ENCODE measurements at regions not wholly inside any gene's neighbourhood (a gene's known extent, or its start where the extent isn't known, plus 50 kb on each side); places are given as distances from the start of the nearest gene placed in this dataset.

DNA sequence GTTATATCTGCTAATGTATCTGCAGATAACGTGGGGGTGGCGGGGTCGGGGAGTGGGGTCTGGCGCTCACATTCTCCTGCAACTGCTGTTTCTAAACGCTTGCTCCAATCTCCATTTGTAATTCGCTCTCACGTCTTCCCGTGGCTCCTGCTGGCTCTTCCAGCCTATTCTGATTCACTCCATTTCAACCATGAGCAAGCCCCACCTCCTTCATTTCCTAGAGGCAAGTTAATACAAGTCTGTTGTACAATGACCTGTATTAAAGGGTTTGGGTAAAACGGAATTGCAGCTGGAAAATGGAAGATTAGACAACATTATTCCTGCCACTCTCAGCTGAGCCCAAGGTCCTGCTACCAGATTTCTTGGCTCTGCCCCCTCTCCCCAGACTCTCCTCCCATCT, 132.3 kb downstream of the CSNK2A3 start:
- no peak for TF ChIP-seq POLR2AphosphoS5 (IDR thresholded peaks at IDR 0.05; ENCODE audit: insufficient read depth, low read depth, low read length)
- TF ChIP-seq, protein P1, sequence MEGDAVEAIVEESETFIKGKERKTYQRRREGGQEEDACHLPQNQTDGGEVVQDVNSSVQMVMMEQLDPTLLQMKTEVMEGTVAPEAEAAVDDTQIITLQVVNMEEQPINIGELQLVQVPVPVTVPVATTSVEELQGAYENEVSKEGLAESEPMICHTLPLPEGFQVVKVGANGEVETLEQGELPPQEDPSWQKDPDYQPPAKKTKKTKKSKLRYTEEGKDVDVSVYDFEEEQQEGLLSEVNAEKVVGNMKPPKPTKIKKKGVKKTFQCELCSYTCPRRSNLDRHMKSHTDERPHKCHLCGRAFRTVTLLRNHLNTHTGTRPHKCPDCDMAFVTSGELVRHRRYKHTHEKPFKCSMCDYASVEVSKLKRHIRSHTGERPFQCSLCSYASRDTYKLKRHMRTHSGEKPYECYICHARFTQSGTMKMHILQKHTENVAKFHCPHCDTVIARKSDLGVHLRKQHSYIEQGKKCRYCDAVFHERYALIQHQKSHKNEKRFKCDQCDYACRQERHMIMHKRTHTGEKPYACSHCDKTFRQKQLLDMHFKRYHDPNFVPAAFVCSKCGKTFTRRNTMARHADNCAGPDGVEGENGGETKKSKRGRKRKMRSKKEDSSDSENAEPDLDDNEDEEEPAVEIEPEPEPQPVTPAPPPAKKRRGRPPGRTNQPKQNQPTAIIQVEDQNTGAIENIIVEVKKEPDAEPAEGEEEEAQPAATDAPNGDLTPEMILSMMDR (IDR thresholded peaks at IDR 0.05; ENCODE audit: extremely low read depth in 1 of 2, insufficient read depth in 1 of 2, low read depth in 1 of 2, low read length in 2 of 2), result no peak
- TF ChIP-seq EZH2 (IDR thresholded peaks at IDR 0.05; ENCODE audit: borderline replicate concordance, low read depth, low read length, severe bottlenecking), result no peak
- TF ChIP-seq, protein P2, sequence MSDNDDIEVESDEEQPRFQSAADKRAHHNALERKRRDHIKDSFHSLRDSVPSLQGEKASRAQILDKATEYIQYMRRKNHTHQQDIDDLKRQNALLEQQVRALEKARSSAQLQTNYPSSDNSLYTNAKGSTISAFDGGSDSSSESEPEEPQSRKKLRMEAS (IDR thresholded peaks at IDR 0.05; ENCODE audit: insufficient read depth, insufficient read length), result no peak
- TF ChIP-seq GATA2 (IDR thresholded peaks at IDR 0.05; ENCODE audit: insufficient read depth, insufficient read length, low read depth, low read length), result no peak
- TF ChIP-seq POLR2A (IDR thresholded peaks at IDR 0.05; ENCODE audit: low read depth, low read length), result no peak
- TF ChIP-seq JUN (IDR thresholded peaks at IDR 0.05; ENCODE audit: borderline replicate concordance, insufficient read depth, insufficient read length, low read depth), result no peak
- no peak for TF ChIP-seq MYC (IDR thresholded peaks at IDR 0.05; ENCODE audit: low read depth, low read length)
